ENCODE measurements at regions not wholly inside any gene's neighbourhood (a gene's known extent, or its start where the extent isn't known, plus 50 kb on each side); places are given as distances from the start of the nearest gene placed in this dataset.

GRCh38 chr5:58185801-58186200, 274.1 kb downstream of the PLK2 start:
- H3K27ac ChIP-seq (ENCODE audit: low read depth, low read length, poor library complexity, severe bottlenecking), result no peak overlapping the region
- POLR2A ChIA-PET (ENCODE audit: low non-redundant PET), result no interaction called here
- intact Hi-C loops (cut with micrococcal nuclease; ENCODE audit: unreplicated experiment), result no loop called here

GRCh38 chr5:58185397-58185796, 274.5 kb downstream of the PLK2 start:
- BruUV-seq (replicated peaks), result no TSS peak
- H3K36me3 ChIP-seq (ENCODE audit: insufficient read depth, low read length, poor library complexity, severe bottlenecking), result no peaks in the 10 kb centered on the region

More at GRCh38 chr5:58185801-58186200, 274.1 kb downstream of the PLK2 start:
- BruUV-seq (replicated peaks), result no TSS peak
- Histone ChIP-seq H3K4me3 (ENCODE audit: low read depth, low read length, poor library complexity, severe bottlenecking) (no peak overlapping the region), H3K9me3 (ENCODE audit: low read depth, low read length, poor library complexity, severe bottlenecking) (no peaks in the 10 kb centered on the region), H3K4me1 (ENCODE audit: insufficient read depth, low read length, poor library complexity, severe bottlenecking) (no peaks in the 10 kb centered on the region), H3K27me3 (replicated peaks; ENCODE audit: insufficient read depth, low read depth, low read length, poor library complexity) (no peaks in the 10 kb centered on the region), H3K36me3 (ENCODE audit: insufficient read depth, low read length, poor library complexity, severe bottlenecking) (no peaks in the 10 kb centered on the region)
- DNase-seq (ENCODE audit: low spot score), result no peak
- CTCF ChIA-PET, result no interaction called here
- TF ChIP-seq CTCF (conservative IDR thresholded peaks at IDR 0.05; ENCODE audit: low read depth, low read length) (no peak), EZH2 (IDR thresholded peaks at IDR 0.05; ENCODE audit: borderline replicate concordance, low read depth, low read length, poor library complexity, severe bottlenecking) (no peak)

GRCh38 chr5:58184910-58185309, 275.0 kb downstream of the PLK2 start:
- intact Hi-C loops (cut with micrococcal nuclease; ENCODE audit: unreplicated experiment), result no loop called here
- Histone ChIP-seq H3K27ac (ENCODE audit: low read depth, low read length, poor library complexity, severe bottlenecking) (no peak overlapping the region), H3K4me1 (ENCODE audit: insufficient read depth, low read length, poor library complexity, severe bottlenecking) (no peaks in the 10 kb centered on the region), H3K27me3 (replicated peaks; ENCODE audit: insufficient read depth, low read depth, low read length, poor library complexity) (no peaks in the 10 kb centered on the region), H3K36me3 (ENCODE audit: insufficient read depth, low read length, poor library complexity, severe bottlenecking) (no peaks in the 10 kb centered on the region), H3K4me3 (ENCODE audit: low read depth, low read length, poor library complexity, severe bottlenecking) (no peak overlapping the region), H3K9me3 (ENCODE audit: low read depth, low read length, poor library complexity, severe bottlenecking) (no peaks in the 10 kb centered on the region)
- DNase-seq (ENCODE audit: low spot score), result no peak
- TF ChIP-seq CTCF (conservative IDR thresholded peaks at IDR 0.05; ENCODE audit: low read depth, low read length) (no peak), EZH2 (IDR thresholded peaks at IDR 0.05; ENCODE audit: borderline replicate concordance, low read depth, low read length, poor library complexity, severe bottlenecking) (no peak)
- no TSS peak for BruUV-seq (replicated peaks)
- ChIA-PET POLR2A (ENCODE audit: low non-redundant PET) (no interaction called here), CTCF (no interaction called here)

More at GRCh38 chr5:58185397-58185796, 274.5 kb downstream of the PLK2 start:
- Histone ChIP-seq H3K27me3 (replicated peaks; ENCODE audit: insufficient read depth, low read depth, low read length, poor library complexity) (no peaks in the 10 kb centered on the region), H3K4me3 (ENCODE audit: low read depth, low read length, poor library complexity, severe bottlenecking) (no peak overlapping the region), H3K9me3 (ENCODE audit: low read depth, low read length, poor library complexity, severe bottlenecking) (no peaks in the 10 kb centered on the region), H3K4me1 (ENCODE audit: insufficient read depth, low read length, poor library complexity, severe bottlenecking) (no peaks in the 10 kb centered on the region), H3K27ac (ENCODE audit: low read depth, low read length, poor library complexity, severe bottlenecking) (no peak overlapping the region)
- POLR2A ChIA-PET (ENCODE audit: low non-redundant PET), result no interaction called here
- CTCF ChIA-PET, result no interaction called here
- TF ChIP-seq CTCF (conservative IDR thresholded peaks at IDR 0.05; ENCODE audit: low read depth, low read length), result no peak
- TF ChIP-seq EZH2 (IDR thresholded peaks at IDR 0.05; ENCODE audit: borderline replicate concordance, low read depth, low read length, poor library complexity, severe bottlenecking), result no peak
- no peak for DNase-seq (ENCODE audit: low spot score)
- intact Hi-C loops (cut with micrococcal nuclease; ENCODE audit: unreplicated experiment), result no loop called here
